Brain microvascular endothelial cell (primary cell): ENCODE measurements at regions not wholly inside any gene's neighbourhood (a gene's known extent, or its start where the extent isn't known, plus 50 kb on each side); places are given as distances from the start of the nearest gene placed in this dataset.

Experiments used
- DNase-seq: peaks from one replicate; pipeline ENCODE4 v3.0.0-alpha.2; 2020
- H3K27ac ChIP-seq: fragments of 250-450 bp; sonication (Bioruptor Pico); 2 replicates; pipeline ENCODE4 v1.5.1; 2020; ENCODE audit warnings: mild to moderate bottlenecking, moderate library complexity
- H3K27me3 ChIP-seq: fragments of 250-450 bp; sonication (Bioruptor Pico); replicated peaks from 2 replicates; pipeline ENCODE4 v1.5.1; 2020; ENCODE audit warnings: mild to moderate bottlenecking
- H3K36me3 ChIP-seq: fragments of 250-450 bp; sonication (Bioruptor Pico); replicated peaks from 2 replicates; pipeline ENCODE4 v1.5.1; 2020; ENCODE audit warnings: mild to moderate bottlenecking
- H3K4me3 ChIP-seq: 2 replicates; pipeline ENCODE4 v1.5.1; 2011; ENCODE audit warnings: low read depth, mild to moderate bottlenecking, control low read depth, low read length, moderate library complexity
- CTCF ChIP-seq: IDR thresholded peaks from 2 replicates; pipeline ENCODE4 v1.5.1; 2011; ENCODE audit warnings: low read depth, mild to moderate bottlenecking, moderate library complexity, low read length, control low read depth, inconsistent platforms; ENCODE audit errors: missing control alignments
- in situ Hi-C: cut with HindIII; loops from 2 replicates; pipeline ENCODE4 v1.10.0; 2017; ENCODE audit warnings: low sequenced_read_pairs, low pct_ligation_motif_present

GRCh38 chr16:52077607-52078006, 469.3 kb downstream of the TOX3 start:
- H3K4me3 ChIP-seq: no peak overlapping the region
- H3K36me3 ChIP-seq: no peaks in the 10 kb centered on the region
- no peak overlapping the region for H3K27ac ChIP-seq
- no peaks in the 10 kb centered on the region for H3K27me3 ChIP-seq
- in situ Hi-C loops: no loop called here
- TF ChIP-seq CTCF: no peak
- DNase-seq: no peak

- no peaks in the 10 kb centered on the region for H3K27me3 ChIP-seq
- DNase-seq: no peak
- no peak overlapping the region for H3K4me3 ChIP-seq
- TF ChIP-seq CTCF: no peak
- in situ Hi-C loops: no loop called here
- H3K36me3 ChIP-seq: no peaks in the 10 kb centered on the region
- H3K27ac ChIP-seq: no peak overlapping the region
Measured at GRCh38 chr16:52076801-52077201, 470.1 kb downstream of the TOX3 start.

- in situ Hi-C loops: no loop called here
- no peak for DNase-seq
- no peak overlapping the region for H3K4me3 ChIP-seq
Measured at GRCh38 chr16:52076332-52076731, 470.6 kb downstream of the TOX3 start.

GRCh38 chr16:52074133-52074532, 472.8 kb downstream of the TOX3 start:
- H3K4me3 ChIP-seq: no peak overlapping the region
- no peak for TF ChIP-seq CTCF
- DNase-seq: no peak
- no peaks in the 10 kb centered on the region for H3K27me3 ChIP-seq
- no peaks in the 10 kb centered on the region for H3K36me3 ChIP-seq
- no peak overlapping the region for H3K27ac ChIP-seq
- in situ Hi-C loops: no loop called here

More at GRCh38 chr16:52076332-52076731, 470.6 kb downstream of the TOX3 start:
- H3K27me3 ChIP-seq: no peaks in the 10 kb centered on the region
- no peaks in the 10 kb centered on the region for H3K36me3 ChIP-seq
- no peak overlapping the region for H3K27ac ChIP-seq
- TF ChIP-seq CTCF: no peak

- DNase-seq: no peak
- in situ Hi-C loops: no loop called here
- TF ChIP-seq CTCF: no peak
Measured at GRCh38 chr16:52073024-52073423, 473.9 kb downstream of the TOX3 start.

GRCh38 chr16:52071101-52071500, 475.8 kb downstream of the TOX3 start:
- H3K27ac ChIP-seq: no peak overlapping the region
- in situ Hi-C loops: no loop called here
- H3K36me3 ChIP-seq: no peaks in the 10 kb centered on the region
- no peaks in the 10 kb centered on the region for H3K27me3 ChIP-seq
- no peak for TF ChIP-seq CTCF
- no peak for DNase-seq
- H3K4me3 ChIP-seq: no peak overlapping the region

More at GRCh38 chr16:52073024-52073423, 473.9 kb downstream of the TOX3 start:
- Histone ChIP-seq H3K27me3 (no peaks in the 10 kb centered on the region), H3K27ac (no peak overlapping the region), H3K4me3 (no peak overlapping the region), H3K36me3 (no peaks in the 10 kb centered on the region)
